ENCODE measurements at regions not wholly inside any gene's neighbourhood (a gene's known extent, or its start where the extent isn't known, plus 50 kb on each side); places are given as distances from the start of the nearest gene placed in this dataset.

GRCh38 chr17:5950878-5951277, 119.3 kb upstream of the WSCD1 start:
- Histone ChIP-seq H3K9ac (ENCODE audit: low read length in 3 of 3) (no peak overlapping the region), H3K4me1 (ENCODE audit: control insufficient read depth in 2 of 3, insufficient read depth in 2 of 3, low read depth in 1 of 3, low read length in 3 of 3) (no peaks in the 10 kb centered on the region), H3K4me3 (ENCODE audit: low read length in 3 of 3) (no peak overlapping the region), H3K36me3 (ENCODE audit: control insufficient read depth in 2 of 3, insufficient read depth in 3 of 3, low read length in 3 of 3) (no peaks in the 10 kb centered on the region), H3K27ac (ENCODE audit: low read depth in 2 of 2, low read length in 2 of 2) (no peak overlapping the region), H3K9me3 (ENCODE audit: control insufficient read depth in 2 of 3, insufficient read depth in 1 of 3, low read length in 3 of 3) (peaks cover 0 to 6% (median 2%) of the 10 kb centered on the region in 3 donors), H3K27me3 (ENCODE audit: control insufficient read depth, insufficient read depth, low read length) (no peaks in the 10 kb centered on the region)
- FAIRE-seq = no peak
- intact Hi-C loops (cut with DNase I) = no loop called here
- DNase-seq = peak in 3 of 5 donors; percentile 39 to 53 (median 44)
- TF ChIP-seq CTCF (IDR thresholded peaks at IDR 0.05; ENCODE audit: borderline replicate concordance, extremely low read depth, insufficient read depth) = no peak

- H3K27me3 ChIP-seq (ENCODE audit: control insufficient read depth, insufficient read depth, low read length) = no peaks in the 10 kb centered on the region
- H3K27ac ChIP-seq (ENCODE audit: low read depth in 2 of 2, low read length in 2 of 2) = no peak overlapping the region
- FAIRE-seq = no peak
- TF ChIP-seq CTCF (IDR thresholded peaks at IDR 0.05; ENCODE audit: borderline replicate concordance, extremely low read depth, insufficient read depth) = no peak
- no peaks in the 10 kb centered on the region for H3K4me1 ChIP-seq (ENCODE audit: control insufficient read depth in 2 of 3, insufficient read depth in 2 of 3, low read depth in 1 of 3, low read length in 3 of 3)
- no peak overlapping the region for H3K4me3 ChIP-seq (ENCODE audit: low read length in 3 of 3)
- H3K9ac ChIP-seq (ENCODE audit: low read length in 3 of 3) = no peak overlapping the region
- H3K36me3 ChIP-seq (ENCODE audit: control insufficient read depth in 2 of 3, insufficient read depth in 3 of 3, low read length in 3 of 3) = no peaks in the 10 kb centered on the region
- DNase-seq = no peak
- intact Hi-C loops (cut with DNase I) = no loop called here
- H3K9me3 ChIP-seq (ENCODE audit: control insufficient read depth in 2 of 3, insufficient read depth in 1 of 3, low read length in 3 of 3) = peaks cover 0 to 7% (median 2%) of the 10 kb centered on the region in 3 donors
Measured at GRCh38 chr17:5951912-5952311, 118.3 kb upstream of the WSCD1 start.

- no peak for TF ChIP-seq CTCF (IDR thresholded peaks at IDR 0.05; ENCODE audit: borderline replicate concordance, extremely low read depth, insufficient read depth)
- Histone ChIP-seq H3K27me3 (ENCODE audit: control insufficient read depth, insufficient read depth, low read length) (no peaks in the 10 kb centered on the region), H3K4me1 (ENCODE audit: control insufficient read depth in 2 of 3, insufficient read depth in 2 of 3, low read depth in 1 of 3, low read length in 3 of 3) (no peaks in the 10 kb centered on the region), H3K27ac (ENCODE audit: low read depth in 2 of 2, low read length in 2 of 2) (no peak overlapping the region), H3K4me3 (ENCODE audit: low read length in 3 of 3) (no peak overlapping the region), H3K36me3 (ENCODE audit: control insufficient read depth in 2 of 3, insufficient read depth in 3 of 3, low read length in 3 of 3) (no peaks in the 10 kb centered on the region), H3K9me3 (ENCODE audit: control insufficient read depth in 2 of 3, insufficient read depth in 1 of 3, low read length in 3 of 3) (peaks cover 0 to 7% (median 2%) of the 10 kb centered on the region in 3 donors), H3K9ac (ENCODE audit: low read length in 3 of 3) (no peak overlapping the region)
- intact Hi-C loops (cut with DNase I) = no loop called here
- FAIRE-seq = no peak
- DNase-seq = no peak
Measured at GRCh38 chr17:5952518-5952917, 117.7 kb upstream of the WSCD1 start.

GRCh38 chr17:5955764-5956163, 114.4 kb upstream of the WSCD1 start:
- no peak for TF ChIP-seq CTCF (IDR thresholded peaks at IDR 0.05; ENCODE audit: borderline replicate concordance, extremely low read depth, insufficient read depth)
- no peak overlapping the region for H3K27ac ChIP-seq (ENCODE audit: low read depth in 2 of 2, low read length in 2 of 2)
- intact Hi-C loops (cut with DNase I) = no loop called here
- H3K36me3 ChIP-seq (ENCODE audit: control insufficient read depth in 2 of 3, insufficient read depth in 3 of 3, low read length in 3 of 3) = no peaks in the 10 kb centered on the region
- peaks cover 0 to 7% (median 2%) of the 10 kb centered on the region in 3 donors for H3K9me3 ChIP-seq (ENCODE audit: control insufficient read depth in 2 of 3, insufficient read depth in 1 of 3, low read length in 3 of 3)
- FAIRE-seq (no peak), DNase-seq (no peak)
- H3K4me3 ChIP-seq (ENCODE audit: low read length in 3 of 3) = no peak overlapping the region
- no peaks in the 10 kb centered on the region for H3K4me1 ChIP-seq (ENCODE audit: control insufficient read depth in 2 of 3, insufficient read depth in 2 of 3, low read depth in 1 of 3, low read length in 3 of 3)
- H3K27me3 ChIP-seq (ENCODE audit: control insufficient read depth, insufficient read depth, low read length) = no peaks in the 10 kb centered on the region
- no peak overlapping the region for H3K9ac ChIP-seq (ENCODE audit: low read length in 3 of 3)

Data from kidney (tissue), 13 donors.